Left ventricle myocardium inferior (tissue), 1 donor: ENCODE measurements at regions not wholly inside any gene's neighbourhood (a gene's known extent, or its start where the extent isn't known, plus 50 kb on each side); places are given as distances from the start of the nearest gene placed in this dataset.

Experiments used
- DNase-seq: peaks from one replicate; pipeline ENCODE4 v3.0.0-alpha.2; 2020
- H3K27ac ChIP-seq: fragments of 200-600 bp; replicated peaks from 2 replicates; pipeline ENCODE4 v1.8.0; 2021
- H3K27me3 ChIP-seq: fragments of 200-600 bp; 2 replicates; pipeline ENCODE4 v1.8.0; 2021; ENCODE audit warnings: low read depth
- H3K36me3 ChIP-seq: fragments of 200-600 bp; 2 replicates; pipeline ENCODE4 v1.8.0; 2021
- H3K4me1 ChIP-seq: fragments of 200-600 bp; 2 replicates; pipeline ENCODE4 v1.8.0; 2021
- H3K4me3 ChIP-seq: fragments of 200-600 bp; 2 replicates; pipeline ENCODE4 v1.8.0; 2021; ENCODE audit warnings: mild to moderate bottlenecking, moderate library complexity
- H3K9me3 ChIP-seq: fragments of 200-600 bp; replicated peaks from 2 replicates; pipeline ENCODE4 v1.8.0; 2021
- intact Hi-C: fragments of 100-400 bp; cut with micrococcal nuclease; formaldehyde crosslinking; loops from one replicate; pipeline ENCODE4 v1.11.0; 2022
- TF ChIP-seq, protein P1 (sequence below): fragments of 200-600 bp; IDR thresholded peaks from 2 replicates; pipeline ENCODE4 v1.8.0; 2021; ENCODE audit warnings: antibody characterized with exemption, mild to moderate bottlenecking, borderline replicate concordance
- donor health status: DM: no; HTN: yes; CAD: no; lungs with severe emphysema.

DNA sequence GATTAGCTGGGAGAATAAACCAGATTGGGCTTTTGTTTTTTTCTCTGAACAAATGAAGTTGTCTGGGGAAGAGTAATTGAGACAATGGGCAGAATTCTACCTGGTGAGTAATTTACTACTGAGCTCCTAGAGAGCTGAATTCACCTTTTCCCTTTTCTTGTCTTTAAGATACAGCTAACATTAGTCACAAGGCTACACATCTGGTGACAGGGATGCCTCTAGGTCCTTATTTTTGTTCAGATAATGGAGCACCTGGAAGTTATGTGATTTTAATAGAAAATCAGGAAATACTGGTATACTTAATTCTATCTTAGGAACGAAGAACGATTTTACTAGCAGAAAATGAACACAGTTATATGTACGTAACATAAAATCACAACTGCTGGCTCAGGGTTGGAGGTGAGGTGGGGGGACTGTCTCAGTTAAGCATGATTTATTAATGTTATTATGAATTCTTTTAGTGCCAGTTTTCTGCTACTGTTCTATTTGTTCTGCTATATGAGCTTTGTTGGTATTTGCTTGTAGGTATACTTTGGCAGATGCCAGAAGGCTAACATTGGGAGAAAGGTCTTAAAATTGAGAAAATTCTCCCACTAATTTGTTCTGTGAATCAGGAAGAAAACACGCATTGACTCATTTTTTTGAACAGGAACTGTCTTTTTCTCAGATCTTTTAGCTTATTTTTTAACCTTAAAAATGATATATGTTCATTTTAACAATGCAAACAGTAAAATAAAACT is 482.7 kb upstream of the RGS6 start:
- Histone ChIP-seq H3K4me1 (no peaks in the 10 kb centered on the region), H3K27me3 (no peaks in the 10 kb centered on the region), H3K4me3 (no peak overlapping the region), H3K27ac (no peak overlapping the region), H3K9me3 (no peaks in the 10 kb centered on the region), H3K36me3 (no peaks in the 10 kb centered on the region)
- TF ChIP-seq, protein P1, sequence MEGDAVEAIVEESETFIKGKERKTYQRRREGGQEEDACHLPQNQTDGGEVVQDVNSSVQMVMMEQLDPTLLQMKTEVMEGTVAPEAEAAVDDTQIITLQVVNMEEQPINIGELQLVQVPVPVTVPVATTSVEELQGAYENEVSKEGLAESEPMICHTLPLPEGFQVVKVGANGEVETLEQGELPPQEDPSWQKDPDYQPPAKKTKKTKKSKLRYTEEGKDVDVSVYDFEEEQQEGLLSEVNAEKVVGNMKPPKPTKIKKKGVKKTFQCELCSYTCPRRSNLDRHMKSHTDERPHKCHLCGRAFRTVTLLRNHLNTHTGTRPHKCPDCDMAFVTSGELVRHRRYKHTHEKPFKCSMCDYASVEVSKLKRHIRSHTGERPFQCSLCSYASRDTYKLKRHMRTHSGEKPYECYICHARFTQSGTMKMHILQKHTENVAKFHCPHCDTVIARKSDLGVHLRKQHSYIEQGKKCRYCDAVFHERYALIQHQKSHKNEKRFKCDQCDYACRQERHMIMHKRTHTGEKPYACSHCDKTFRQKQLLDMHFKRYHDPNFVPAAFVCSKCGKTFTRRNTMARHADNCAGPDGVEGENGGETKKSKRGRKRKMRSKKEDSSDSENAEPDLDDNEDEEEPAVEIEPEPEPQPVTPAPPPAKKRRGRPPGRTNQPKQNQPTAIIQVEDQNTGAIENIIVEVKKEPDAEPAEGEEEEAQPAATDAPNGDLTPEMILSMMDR = no peak
- DNase-seq = no peak
- intact Hi-C loops = no loop called here

DNA sequence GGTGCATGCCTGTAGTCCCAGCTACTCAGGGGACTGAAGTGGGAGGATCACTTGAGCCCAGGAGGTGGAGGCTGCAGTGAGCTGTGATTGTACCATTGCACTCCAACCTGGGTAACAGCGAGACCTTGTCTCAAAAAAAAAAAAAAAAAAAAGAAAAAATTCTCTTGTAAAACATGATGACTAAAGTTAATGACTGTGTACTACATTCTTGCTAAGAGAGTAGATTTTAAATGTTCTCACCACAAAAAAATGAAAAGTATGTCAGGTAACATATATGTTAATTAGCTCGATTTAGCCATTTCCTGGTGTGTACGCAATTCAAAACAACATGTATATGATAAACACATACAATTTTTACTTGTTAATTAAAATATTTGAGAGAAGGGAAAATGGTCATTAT is 480.7 kb upstream of the RGS6 start:
- Histone ChIP-seq H3K9me3 (no peaks in the 10 kb centered on the region), H3K27ac (no peak overlapping the region), H3K36me3 (no peaks in the 10 kb centered on the region), H3K27me3 (no peaks in the 10 kb centered on the region), H3K4me3 (no peak overlapping the region), H3K4me1 (no peaks in the 10 kb centered on the region)
- no peak for DNase-seq
- intact Hi-C loops = no loop called here
- TF ChIP-seq, protein P1 = no peak

GRCh38 chr14:71452539-71452938 is 479.7 kb upstream of the RGS6 start:
- H3K4me1 ChIP-seq = no peaks in the 10 kb centered on the region
- H3K4me3 ChIP-seq = no peak overlapping the region
- H3K27me3 ChIP-seq = no peaks in the 10 kb centered on the region
- intact Hi-C loops = no loop called here
- H3K27ac ChIP-seq = no peak overlapping the region
- TF ChIP-seq, protein P1 = no peak
- no peak for DNase-seq
- H3K36me3 ChIP-seq = no peaks in the 10 kb centered on the region
- H3K9me3 ChIP-seq = no peaks in the 10 kb centered on the region

DNA sequence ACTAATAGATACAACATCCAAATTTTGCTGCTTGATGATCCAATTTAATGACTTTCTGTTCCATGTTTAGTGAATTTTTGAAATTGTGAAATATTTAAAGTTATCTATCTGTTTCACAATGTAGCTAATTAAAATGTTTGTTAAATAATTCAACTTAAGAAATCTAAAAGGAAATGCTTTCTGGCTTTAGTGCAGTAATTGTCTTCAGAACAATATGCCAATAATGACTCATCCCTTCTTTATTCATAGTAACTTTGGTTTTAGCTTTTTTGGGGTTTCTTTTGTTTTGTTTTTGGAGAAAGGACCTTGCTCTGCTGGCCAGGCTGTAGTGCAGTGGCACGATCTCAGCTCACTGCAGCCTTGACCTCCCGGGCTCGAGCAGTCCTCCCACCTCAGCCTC is 479.2 kb upstream of the RGS6 start:
- Histone ChIP-seq H3K36me3 (no peaks in the 10 kb centered on the region), H3K9me3 (no peaks in the 10 kb centered on the region), H3K4me1 (no peaks in the 10 kb centered on the region), H3K27me3 (no peaks in the 10 kb centered on the region), H3K4me3 (no peak overlapping the region), H3K27ac (no peak overlapping the region)
- TF ChIP-seq, protein P1 = no peak
- DNase-seq = no peak
- intact Hi-C loops = no loop called here

- Histone ChIP-seq H3K27me3 (no peaks in the 10 kb centered on the region), H3K36me3 (no peaks in the 10 kb centered on the region), H3K4me3 (no peak overlapping the region), H3K4me1 (no peaks in the 10 kb centered on the region), H3K9me3 (no peaks in the 10 kb centered on the region), H3K27ac (no peak overlapping the region)
- DNase-seq = no peak
- TF ChIP-seq, protein P1 = no peak
- intact Hi-C loops = no loop called here
These were observed 478.2 kb upstream of the RGS6 start for GRCh38 chr14:71454010-71454409.
